ENCODE measurements at regions not wholly inside any gene's neighbourhood (a gene's known extent, or its start where the extent isn't known, plus 50 kb on each side); places are given as distances from the start of the nearest gene placed in this dataset.

DNA sequence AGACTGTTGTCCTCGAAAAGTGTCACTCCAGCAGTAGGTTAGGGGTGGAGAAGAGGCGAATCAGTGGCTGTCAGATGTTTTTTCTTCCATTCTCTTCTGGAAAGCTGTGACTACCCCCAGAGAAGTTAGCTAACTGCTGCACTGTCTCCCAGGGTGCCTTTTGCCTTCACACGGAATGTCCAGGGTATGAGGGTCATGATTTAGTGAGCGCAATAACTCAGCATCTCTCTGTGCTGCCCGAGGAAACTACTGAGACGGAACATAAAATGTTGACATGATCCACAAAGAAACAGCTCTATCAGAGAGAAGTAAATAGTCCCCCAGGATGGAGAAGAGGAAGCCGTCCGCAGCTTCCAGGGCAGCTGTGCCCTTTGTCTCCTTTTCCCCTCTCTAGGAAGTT is 254.0 kb upstream of the ARGLU1 start:
- H3K4me3 ChIP-seq (replicated peaks; ENCODE audit: low read depth, low read length), result no peak overlapping the region
- TF ChIP-seq, protein P1, sequence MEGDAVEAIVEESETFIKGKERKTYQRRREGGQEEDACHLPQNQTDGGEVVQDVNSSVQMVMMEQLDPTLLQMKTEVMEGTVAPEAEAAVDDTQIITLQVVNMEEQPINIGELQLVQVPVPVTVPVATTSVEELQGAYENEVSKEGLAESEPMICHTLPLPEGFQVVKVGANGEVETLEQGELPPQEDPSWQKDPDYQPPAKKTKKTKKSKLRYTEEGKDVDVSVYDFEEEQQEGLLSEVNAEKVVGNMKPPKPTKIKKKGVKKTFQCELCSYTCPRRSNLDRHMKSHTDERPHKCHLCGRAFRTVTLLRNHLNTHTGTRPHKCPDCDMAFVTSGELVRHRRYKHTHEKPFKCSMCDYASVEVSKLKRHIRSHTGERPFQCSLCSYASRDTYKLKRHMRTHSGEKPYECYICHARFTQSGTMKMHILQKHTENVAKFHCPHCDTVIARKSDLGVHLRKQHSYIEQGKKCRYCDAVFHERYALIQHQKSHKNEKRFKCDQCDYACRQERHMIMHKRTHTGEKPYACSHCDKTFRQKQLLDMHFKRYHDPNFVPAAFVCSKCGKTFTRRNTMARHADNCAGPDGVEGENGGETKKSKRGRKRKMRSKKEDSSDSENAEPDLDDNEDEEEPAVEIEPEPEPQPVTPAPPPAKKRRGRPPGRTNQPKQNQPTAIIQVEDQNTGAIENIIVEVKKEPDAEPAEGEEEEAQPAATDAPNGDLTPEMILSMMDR (IDR thresholded peaks at IDR 0.05; ENCODE audit: insufficient read depth, low read length, poor library complexity, severe bottlenecking), result no peak
- H3K27me3 ChIP-seq (replicated peaks; ENCODE audit: control insufficient read depth, insufficient read depth, low read length), result no peaks in the 10 kb centered on the region
- no peak for DNase-seq (ENCODE audit: extremely low read depth, insufficient read length)
- no peaks in the 10 kb centered on the region for H3K36me3 ChIP-seq (ENCODE audit: control insufficient read depth, insufficient read depth, low read length)

DNA sequence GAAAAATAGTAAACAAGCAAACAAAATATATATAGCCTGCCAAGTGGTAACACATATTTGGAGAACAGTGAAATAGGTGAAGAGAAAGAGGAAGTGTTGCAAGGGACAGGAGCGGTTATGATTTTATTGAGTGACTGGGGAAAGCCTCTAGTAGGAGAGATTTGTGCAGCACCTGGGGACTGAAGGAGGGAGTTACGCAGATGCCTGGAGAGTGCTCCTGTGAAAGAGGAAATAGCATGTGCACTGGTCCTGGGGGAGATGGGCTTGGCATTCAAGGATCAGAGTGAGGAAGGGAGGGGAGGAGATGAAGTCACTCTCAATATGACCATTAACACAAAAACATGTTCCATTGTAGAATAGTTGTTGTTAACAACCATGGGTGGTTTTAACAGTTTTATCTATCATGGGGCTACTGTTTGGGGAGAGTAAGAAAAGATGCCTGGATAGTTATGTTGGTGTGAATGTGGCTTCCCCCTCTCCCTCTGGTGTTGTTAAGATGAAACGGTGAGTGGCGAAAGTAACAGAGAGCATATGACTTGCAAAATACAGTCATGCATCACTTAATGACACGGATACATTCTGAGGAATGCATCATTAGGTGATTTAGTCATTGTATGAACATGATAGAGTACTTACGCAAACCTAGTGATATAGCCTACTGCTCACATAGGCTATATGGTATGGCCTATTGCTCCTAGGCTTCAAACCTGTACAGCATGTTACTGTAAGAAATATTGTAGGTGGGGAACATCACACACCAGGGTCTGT is 251.7 kb upstream of the ARGLU1 start:
- no peak for DNase-seq (ENCODE audit: extremely low read depth, insufficient read length)
- no peaks in the 10 kb centered on the region for H3K36me3 ChIP-seq (ENCODE audit: control insufficient read depth, insufficient read depth, low read length)
- TF ChIP-seq, protein P1 (IDR thresholded peaks at IDR 0.05; ENCODE audit: insufficient read depth, low read length, poor library complexity, severe bottlenecking), result no peak

DNA sequence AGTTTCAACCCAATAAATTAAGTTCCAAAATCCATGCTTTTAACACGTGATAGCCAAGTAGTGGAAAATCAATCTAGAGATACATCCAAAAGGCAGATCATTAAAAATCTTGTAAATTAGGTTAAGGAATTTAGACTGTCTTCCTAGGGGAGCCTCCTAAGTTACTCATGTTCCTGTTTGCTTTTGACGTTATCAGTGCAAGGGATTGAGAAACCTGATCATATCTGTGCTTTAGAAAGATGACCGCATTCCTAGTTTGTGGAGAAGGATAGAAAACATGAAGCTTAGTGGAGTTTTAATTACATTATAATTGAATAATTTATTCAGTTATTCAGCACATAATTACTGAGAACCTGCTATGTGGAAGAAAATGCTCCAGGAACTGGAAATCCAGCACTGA is 251.0 kb upstream of the ARGLU1 start:
- Histone ChIP-seq H3K36me3 (ENCODE audit: control insufficient read depth, insufficient read depth, low read length) (no peaks in the 10 kb centered on the region), H3K4me3 (replicated peaks; ENCODE audit: low read depth, low read length) (no peak overlapping the region), H3K27me3 (replicated peaks; ENCODE audit: control insufficient read depth, insufficient read depth, low read length) (no peaks in the 10 kb centered on the region)
- TF ChIP-seq, protein P1 (IDR thresholded peaks at IDR 0.05; ENCODE audit: insufficient read depth, low read length, poor library complexity, severe bottlenecking), result no peak
- DNase-seq (ENCODE audit: extremely low read depth, insufficient read length), result no peak

More for the DNA sequence above, 251.7 kb upstream of the ARGLU1 start:
- H3K4me3 ChIP-seq (replicated peaks; ENCODE audit: low read depth, low read length), result no peak overlapping the region
- no peaks in the 10 kb centered on the region for H3K27me3 ChIP-seq (replicated peaks; ENCODE audit: control insufficient read depth, insufficient read depth, low read length)

DNA sequence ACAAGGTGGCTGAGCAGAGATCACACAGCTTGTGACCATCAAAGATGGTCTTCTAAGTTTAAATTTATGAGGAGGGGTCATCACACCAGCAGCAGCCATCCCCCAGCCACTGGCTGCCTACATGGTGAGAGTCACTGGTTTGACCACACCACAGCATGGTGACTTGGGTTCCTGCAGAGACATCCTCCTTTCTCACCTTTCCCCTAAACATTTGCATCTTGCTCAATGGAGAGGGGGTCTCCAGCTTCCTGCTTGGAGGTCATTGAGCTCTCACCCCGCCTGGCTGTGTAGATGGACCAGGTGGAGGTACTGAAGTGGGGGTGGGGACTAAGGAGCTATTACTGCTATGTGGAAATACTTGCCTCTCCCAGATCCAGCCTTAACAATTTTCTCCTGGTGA is 247.6 kb upstream of the ARGLU1 start:
- Histone ChIP-seq H3K36me3 (ENCODE audit: control insufficient read depth, insufficient read depth, low read length) (no peaks in the 10 kb centered on the region), H3K4me3 (replicated peaks; ENCODE audit: low read depth, low read length) (no peak overlapping the region), H3K27me3 (replicated peaks; ENCODE audit: control insufficient read depth, insufficient read depth, low read length) (no peaks in the 10 kb centered on the region)
- no peak for DNase-seq (ENCODE audit: extremely low read depth, insufficient read length)
- TF ChIP-seq, protein P1 (IDR thresholded peaks at IDR 0.05; ENCODE audit: insufficient read depth, low read length, poor library complexity, severe bottlenecking), result no peak

DNA sequence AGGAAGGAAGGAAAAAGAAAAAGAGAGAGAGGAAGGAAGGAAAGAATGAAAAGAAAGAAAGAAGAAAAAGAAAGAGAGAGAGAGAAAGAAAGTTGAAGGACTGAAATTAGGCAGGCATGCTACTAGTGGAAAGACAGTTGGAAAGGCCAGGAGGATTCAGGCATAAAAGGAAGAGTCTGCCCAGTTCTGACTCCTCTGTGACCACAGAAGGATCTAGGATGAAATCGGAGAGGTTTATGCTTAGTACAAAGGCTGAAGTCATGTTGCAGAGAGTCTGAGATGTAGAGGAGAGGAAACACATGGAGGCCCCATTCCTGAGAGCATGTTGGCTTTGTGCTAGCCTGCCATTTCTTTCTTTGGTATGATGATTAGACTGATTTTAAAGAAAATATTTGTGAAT is 246.5 kb upstream of the ARGLU1 start:
- no peaks in the 10 kb centered on the region for H3K27me3 ChIP-seq (replicated peaks; ENCODE audit: control insufficient read depth, insufficient read depth, low read length)
- no peaks in the 10 kb centered on the region for H3K36me3 ChIP-seq (ENCODE audit: control insufficient read depth, insufficient read depth, low read length)
- DNase-seq (ENCODE audit: extremely low read depth, insufficient read length), result no peak
- H3K4me3 ChIP-seq (replicated peaks; ENCODE audit: low read depth, low read length), result no peak overlapping the region
- TF ChIP-seq, protein P1 (IDR thresholded peaks at IDR 0.05; ENCODE audit: insufficient read depth, low read length, poor library complexity, severe bottlenecking), result no peak
